VCaP (cell line): ENCODE measurements at regions not wholly inside any gene's neighbourhood (a gene's known extent, or its start where the extent isn't known, plus 50 kb on each side); places are given as distances from the start of the nearest gene placed in this dataset.
"Not testable (repeated sequence)": the region's sequence is repeated elsewhere in the genome, so short reads cannot be mapped to it uniquely, and the experiment has no call there.

Source experiments
- H3K27ac ChIP-seq: fragments of 450-650 bp; 2 replicates; pipeline ENCODE4 v1.5.1; 2017
- TF ChIP-seq, protein P1 (sequence below): fragments of 450-650 bp; conservative IDR thresholded peaks from 2 replicates; pipeline ENCODE4 v1.5.1; 2017; ENCODE audit warnings: mild to moderate bottlenecking, moderate library complexity

DNA sequence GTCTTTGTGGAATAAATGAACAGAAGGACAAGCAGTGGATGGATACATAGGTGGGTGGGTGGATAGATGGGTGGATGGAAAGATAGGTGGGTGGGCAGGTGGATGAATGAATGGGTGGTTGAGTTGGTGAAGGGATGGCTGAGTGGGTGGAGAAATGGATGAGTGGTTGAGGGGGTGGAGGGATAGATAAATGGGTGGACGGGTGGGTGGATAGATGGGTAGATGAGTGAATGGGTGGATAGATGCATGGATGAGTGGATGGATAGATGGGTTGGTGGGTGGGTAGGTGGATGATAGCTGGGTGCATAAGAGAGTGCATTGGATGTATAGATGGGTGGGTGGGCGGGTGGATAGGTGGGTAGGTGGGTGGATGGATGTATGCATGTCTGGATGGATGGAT lies 63.5 kb downstream of the UNC93B1 start:
- not testable (repeated sequence) for H3K27ac ChIP-seq

DNA sequence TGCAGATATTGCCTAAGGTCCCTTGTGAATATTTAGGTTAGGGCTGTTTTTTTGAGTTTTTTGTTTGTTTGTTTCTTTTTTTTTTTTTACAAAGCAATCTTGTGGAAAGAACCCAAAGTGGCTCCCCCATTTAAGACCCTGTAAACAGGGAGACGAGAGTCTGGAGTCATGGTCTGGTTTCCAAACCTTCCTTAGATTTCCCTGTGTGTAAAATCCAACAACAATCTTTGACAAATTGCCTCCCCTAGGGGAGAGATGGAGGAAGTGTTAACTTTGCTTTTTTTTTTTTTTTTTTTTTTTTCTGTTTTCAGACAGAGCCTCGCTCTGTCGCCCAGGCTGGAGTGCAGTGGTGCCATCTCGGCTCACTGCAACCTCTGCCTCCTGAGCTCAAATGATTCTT lies 64.9 kb downstream of the UNC93B1 start:
- not testable (repeated sequence) for H3K27ac ChIP-seq
- TF ChIP-seq, protein P1, sequence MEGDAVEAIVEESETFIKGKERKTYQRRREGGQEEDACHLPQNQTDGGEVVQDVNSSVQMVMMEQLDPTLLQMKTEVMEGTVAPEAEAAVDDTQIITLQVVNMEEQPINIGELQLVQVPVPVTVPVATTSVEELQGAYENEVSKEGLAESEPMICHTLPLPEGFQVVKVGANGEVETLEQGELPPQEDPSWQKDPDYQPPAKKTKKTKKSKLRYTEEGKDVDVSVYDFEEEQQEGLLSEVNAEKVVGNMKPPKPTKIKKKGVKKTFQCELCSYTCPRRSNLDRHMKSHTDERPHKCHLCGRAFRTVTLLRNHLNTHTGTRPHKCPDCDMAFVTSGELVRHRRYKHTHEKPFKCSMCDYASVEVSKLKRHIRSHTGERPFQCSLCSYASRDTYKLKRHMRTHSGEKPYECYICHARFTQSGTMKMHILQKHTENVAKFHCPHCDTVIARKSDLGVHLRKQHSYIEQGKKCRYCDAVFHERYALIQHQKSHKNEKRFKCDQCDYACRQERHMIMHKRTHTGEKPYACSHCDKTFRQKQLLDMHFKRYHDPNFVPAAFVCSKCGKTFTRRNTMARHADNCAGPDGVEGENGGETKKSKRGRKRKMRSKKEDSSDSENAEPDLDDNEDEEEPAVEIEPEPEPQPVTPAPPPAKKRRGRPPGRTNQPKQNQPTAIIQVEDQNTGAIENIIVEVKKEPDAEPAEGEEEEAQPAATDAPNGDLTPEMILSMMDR = peak; percentile 70

DNA sequence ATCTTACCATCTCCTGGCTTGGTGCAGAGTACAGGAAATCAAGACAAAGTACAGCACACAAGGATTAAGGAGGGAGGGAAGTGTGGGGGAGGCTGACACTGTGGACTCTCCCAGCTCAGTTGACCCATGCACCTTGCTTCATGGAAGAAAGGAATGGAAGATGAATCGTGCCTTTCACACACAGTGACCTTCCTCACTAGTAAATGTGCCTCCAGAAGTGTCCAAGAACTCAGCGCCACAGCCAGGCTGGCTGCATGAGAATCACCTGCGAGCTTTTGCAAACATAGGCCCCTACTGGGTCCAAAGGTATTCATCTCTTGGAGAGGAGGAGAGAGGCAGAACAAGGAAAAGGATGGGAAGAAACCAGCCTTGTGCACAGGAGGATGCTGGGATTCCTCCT lies 65.5 kb downstream of the UNC93B1 start:
- not testable (repeated sequence) for H3K27ac ChIP-seq

DNA sequence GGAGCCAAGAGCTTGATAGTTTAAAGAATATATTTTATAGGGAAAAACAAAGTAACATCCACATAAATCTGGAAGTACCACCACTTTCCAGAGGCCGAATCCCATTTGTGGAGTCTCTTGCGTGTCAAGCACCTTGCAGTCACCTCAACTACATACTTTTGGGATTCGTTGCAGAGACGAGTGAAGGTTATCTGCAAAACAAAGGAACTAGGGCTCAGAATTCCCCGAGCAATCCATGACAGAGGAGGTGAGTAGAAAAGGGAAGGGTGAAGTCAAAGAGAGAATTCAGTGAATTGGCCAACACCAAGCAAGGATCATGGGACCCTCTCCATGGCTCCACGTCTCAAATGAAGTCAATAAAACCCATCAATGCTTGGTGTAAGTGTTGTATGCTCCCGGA lies 80.3 kb downstream of the UNC93B1 start:
- H3K27ac ChIP-seq = not testable (repeated sequence)

DNA sequence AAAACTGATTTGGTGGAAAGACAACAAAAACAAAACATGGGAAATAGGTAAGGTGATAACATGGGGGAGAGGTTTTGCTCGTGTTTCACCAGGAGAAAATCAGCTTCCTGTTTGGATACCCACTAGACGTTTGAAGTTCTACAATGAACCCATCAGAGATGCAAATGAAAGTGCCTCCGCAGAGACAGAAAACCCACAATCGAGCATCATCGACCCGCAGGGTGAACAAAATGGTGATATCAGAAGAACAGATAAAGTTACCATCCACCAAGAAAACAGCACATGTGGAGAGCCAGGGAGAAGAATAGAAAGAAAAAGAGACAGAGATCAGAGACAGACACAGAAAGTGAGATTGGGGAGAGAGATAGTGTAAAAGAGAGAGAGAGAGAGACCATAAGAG lies 83.4 kb downstream of the UNC93B1 start:
- H3K27ac ChIP-seq = not testable (repeated sequence)

DNA sequence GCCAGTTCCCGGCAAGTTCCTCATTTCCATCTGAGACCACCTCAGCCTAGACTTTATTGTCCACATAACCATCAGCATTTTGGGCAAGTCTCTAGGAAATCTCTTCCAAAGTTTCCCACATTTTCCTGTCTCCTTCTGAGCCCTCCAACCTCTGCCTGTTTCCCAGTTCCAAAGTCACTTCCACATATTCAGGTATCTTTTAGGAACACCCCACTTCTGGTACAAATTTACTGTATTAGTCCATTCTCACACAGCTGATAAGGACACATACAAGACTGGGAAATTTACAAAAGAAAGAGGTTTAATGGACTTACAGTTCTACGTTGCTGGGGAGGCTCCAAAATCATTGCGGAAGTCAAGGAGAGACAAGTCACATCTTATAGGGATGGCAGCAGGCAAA lies 91.7 kb downstream of the UNC93B1 start:
- H3K27ac ChIP-seq = not testable (repeated sequence)

DNA sequence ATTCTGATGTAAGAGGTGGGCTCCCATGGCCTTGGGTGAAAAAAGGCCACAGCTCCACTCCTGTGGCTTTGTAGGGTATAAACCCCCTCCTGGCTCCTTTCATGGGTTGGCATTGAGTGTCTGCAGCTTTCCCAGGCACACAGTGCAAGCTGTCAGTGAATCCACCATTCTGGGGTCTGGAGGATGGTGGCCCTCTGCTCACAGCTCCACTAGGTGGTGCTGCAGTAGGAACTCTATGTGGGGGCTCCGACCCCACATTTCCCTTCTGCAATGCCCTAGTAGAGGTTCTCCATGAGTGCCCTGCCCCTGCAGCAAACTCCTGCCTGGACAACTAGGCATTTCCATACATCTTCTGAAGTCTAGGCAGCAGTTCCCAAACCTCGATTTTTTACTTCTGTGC lies 92.7 kb downstream of the UNC93B1 start:
- not testable (repeated sequence) for H3K27ac ChIP-seq

DNA sequence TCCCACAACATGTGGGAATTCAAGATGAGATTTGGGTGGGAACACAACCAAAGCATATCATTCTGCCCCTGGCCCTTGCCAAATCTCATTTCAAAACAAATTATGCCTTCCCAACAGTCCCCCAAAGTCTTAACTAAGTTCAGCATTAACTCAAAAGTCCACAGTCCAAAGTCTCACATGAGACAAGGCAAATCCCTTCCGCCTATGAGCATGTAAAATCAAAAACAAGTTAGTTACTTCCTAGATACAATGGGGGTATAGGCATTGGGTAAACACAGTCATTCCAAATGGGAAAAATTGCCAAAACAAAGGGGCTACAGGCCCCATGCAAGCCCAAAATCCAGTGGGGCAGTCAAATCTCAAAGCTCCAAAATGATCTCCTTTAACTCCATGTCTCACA lies 93.1 kb downstream of the UNC93B1 start:
- not testable (repeated sequence) for H3K27ac ChIP-seq

DNA sequence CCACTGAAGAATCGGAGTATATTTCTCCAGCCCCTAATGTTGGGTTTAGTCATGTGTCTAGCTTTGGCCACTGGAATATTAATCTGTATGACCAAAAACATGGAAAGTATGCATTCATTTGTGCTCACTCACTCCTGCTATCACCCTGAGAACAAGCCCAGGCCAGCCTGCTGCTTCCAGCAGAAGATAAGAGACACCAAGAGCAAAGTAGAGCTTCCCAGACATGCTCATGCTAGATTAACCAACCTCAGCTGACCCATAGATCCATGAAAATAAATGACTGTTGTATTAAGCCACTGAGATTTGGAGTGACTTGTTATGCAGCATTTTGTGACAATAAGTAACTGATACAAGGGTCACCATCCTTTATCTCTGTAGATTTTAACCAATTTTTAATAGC lies 96.9 kb downstream of the UNC93B1 start:
- H3K27ac ChIP-seq = not testable (repeated sequence)

DNA sequence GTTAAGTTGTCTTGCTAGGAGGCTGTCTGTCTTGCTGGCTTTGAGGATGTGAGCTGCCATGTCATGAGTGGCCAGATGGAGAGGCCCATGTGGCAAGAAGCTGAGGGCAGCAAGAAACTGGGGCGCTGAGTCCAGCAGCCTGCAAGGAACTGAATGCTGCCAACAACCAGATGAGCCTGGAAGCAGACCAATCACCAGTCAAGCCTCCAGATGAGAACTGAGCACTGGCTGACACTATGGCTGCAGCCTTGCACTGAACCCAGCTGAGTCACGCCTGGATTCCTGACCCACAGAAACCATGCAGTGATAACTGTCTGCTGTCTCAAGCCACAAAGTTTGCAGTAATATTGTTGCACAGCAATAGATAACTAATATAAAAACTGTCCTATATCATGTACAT lies 104.4 kb downstream of the UNC93B1 start:
- not testable (repeated sequence) for H3K27ac ChIP-seq

DNA sequence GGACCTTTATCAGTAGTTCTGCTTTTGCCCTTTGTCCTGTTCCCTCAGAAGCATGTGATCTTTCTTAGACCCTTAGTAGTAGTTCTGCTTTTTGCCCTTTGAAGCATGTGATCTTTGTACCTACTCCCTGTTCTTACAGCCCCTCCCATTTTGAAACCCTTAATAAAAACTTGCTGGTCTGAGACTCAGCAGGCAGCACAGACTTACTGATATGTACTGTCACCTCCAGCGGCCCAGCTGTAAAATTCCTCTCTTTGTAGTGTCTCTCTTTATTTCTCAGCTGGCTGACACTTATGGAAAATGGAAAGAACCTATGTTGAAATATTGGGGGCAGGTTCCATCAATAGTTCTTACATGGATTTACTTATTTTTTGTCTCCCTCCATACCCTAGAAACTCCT lies 110.4 kb downstream of the UNC93B1 start:
- not testable (repeated sequence) for H3K27ac ChIP-seq

DNA sequence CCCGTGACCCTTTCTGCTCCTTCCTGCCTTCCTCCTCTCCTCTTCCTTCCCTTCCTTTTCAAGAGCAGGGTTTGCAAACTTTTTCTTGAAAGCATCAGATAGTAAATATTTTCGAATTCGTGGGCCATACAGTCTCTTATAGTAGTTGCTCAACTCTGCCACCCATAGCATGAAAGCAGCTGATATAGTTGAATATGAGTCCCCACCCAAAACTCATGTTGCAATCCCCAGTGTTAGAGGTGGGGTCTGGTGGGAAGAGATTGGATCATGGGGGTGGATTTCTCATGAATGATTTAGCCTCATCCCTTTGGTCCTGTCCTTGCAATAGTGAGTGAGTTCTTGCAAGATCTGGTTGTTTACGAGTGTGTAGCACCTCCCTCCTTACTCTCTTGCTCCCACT lies 114.3 kb downstream of the UNC93B1 start:
- not testable (repeated sequence) for H3K27ac ChIP-seq

DNA sequence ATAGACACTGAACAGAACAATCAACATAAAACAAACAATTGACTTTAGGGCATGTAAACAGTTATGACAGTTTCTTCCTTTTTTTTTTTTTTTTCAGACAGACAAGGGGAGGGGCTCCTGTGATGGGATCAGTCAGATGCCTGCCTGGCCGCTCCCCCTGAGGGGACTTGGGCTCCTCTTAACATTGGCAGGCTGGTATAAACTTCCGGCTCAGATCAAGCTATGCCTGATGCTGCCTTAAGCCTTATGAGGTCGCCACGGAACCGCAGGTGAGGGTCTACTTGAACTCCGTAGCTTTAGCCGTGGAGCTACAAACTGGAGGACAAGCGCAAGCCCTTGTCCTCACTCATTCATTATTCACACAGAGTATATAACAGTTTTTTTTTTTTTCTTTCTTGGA lies 115.8 kb downstream of the UNC93B1 start:
- H3K27ac ChIP-seq = not testable (repeated sequence)

DNA sequence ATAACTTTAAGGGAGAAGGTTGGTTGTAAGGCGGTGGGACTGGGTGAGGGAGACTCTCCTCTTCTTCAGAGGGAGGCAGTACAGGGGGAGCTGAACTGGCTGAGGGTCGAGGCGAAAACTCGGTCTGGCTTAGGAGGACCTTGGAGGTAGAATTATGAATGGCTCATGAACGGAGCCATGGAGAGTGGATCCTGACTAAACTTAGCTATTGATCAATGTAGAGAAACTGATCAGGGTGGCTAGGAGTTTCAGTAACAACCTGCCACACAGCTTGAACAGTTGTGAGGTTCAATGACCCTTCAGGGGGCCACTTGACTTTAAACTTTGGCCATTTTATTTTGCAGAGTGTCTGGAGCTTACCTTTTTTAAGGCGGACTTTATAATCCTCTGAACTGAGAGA lies 117.2 kb downstream of the UNC93B1 start:
- not testable (repeated sequence) for H3K27ac ChIP-seq

DNA sequence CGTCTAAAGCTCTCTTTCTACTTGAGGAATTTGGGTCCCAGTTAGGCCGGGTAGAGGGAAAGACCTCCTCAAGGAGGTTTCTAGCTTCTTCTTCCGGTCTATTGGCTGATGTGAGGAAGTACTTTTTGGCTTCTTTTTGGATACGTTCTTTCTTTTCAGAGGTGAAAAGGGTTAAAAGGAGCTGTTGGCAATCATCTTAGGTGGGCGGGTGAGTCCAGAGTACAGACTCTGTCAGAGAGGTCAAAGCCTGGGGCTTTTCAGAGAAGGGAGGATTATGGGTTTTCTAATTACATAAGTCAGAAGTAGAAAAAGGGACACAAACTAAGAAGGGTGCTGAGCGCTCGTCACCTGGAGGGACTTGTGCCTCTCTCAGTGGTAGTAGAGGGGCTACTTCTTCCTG lies 117.7 kb downstream of the UNC93B1 start:
- H3K27ac ChIP-seq = not testable (repeated sequence)

DNA sequence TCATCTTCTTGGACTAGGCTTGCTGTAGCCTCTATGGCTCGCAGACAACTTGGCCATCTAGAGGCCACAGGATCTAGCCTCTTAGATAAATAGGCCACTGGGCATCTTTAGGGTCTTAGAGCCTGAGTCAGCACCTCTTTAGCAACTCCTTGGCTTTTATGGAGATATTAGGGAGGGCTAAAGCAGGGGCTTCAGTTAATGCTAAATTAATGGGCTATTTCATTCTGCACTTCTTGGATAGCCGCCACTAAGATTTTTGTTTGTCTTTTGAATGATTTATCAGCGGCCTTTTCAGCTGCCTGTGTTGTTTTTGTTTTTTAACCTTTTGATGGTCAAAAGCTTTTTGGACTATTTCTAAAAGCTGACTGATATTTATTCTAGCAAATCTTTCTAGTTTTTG lies 118.3 kb downstream of the UNC93B1 start:
- H3K27ac ChIP-seq = not testable (repeated sequence)

DNA sequence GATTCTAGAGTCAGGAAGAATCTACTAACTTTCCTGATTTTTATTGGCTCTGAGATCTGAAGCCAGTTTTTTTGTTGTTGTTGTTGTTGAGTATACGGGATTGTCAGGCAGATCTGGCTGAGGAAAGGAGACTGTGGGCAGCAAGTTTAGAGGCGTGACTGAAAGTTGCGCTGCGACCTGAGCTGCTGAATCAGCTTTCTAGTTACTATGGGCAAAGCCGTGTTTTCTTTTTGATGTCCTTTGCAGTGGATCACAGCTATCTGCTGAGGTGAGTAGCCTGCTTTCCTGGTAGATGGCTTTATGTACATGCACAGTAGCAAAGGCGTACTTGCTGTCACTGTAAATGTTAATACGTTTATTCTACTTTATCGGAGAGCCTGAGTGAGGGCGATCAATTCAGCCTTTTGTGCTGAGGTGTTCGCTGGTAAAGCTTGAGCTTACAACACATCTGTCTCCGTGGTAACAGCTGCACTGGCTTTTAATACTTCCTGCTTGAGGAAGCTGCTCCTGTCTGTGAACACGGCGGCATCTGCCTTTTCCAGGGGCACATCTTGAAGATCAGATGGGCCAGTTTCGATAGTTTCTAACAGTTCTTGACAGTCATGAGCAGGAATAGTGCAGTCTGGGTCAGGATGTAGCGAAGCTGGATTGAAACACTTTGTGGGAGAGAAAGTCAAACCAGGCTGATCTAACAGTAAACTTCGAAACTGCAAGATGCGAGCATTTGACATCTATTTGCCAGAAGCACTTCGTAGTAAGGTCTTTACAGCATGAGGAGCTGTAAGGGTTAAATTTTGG lies 118.9 kb downstream of the UNC93B1 start:
- H3K27ac ChIP-seq = not testable (repeated sequence)

DNA sequence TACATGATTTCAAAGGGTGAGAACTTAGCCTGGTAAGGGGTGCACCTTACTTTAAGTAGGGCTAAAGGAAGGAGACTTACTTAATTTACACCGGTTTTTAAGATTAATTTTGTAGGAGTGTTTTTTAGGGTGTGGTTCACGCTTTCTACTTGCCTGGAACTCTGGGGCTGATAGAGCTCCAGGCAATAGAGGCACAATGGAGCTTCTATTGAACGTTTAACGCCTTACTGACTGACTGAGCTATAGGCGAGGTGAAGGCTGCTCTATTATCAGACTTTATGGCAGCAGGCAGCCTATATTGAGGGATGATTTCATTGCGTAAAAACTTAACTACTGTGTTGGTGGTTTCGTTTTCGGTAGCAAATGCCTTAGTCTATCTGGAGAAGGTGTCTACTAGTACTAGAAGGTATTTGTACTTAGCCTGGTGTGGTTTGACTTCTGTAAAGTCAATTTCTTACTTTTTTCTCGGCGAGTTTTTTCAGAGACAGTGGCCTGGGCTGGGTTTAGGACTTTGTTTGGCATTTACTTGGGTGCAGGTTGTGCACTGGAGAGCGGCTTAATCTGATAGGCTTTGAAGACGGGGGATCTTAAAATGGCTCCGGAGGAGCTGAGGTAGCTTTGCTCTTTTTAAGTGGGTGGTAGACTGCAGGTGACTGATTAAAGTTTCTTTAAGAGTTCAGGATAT lies 119.7 kb downstream of the UNC93B1 start:
- not testable (repeated sequence) for H3K27ac ChIP-seq

DNA sequence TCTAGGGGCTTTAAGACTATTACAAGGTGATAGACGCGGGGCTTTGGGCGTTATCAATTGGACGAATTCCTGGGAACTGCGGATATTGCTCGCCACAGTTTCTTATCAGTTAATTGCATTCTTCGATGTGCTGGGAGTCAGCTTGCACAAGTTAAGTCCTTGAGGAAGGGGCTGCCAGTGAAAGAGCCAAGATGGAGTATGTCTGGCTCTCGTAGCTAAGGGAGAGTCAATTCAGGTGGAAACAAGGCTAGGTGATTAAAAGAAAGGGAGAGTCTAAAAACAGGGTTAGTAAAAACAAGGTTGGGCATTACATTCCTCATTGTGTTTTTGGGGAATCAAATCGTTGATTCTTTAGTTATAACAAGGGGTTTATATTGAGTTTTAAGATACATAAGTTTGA lies 121.6 kb downstream of the UNC93B1 start:
- H3K27ac ChIP-seq = not testable (repeated sequence)

DNA sequence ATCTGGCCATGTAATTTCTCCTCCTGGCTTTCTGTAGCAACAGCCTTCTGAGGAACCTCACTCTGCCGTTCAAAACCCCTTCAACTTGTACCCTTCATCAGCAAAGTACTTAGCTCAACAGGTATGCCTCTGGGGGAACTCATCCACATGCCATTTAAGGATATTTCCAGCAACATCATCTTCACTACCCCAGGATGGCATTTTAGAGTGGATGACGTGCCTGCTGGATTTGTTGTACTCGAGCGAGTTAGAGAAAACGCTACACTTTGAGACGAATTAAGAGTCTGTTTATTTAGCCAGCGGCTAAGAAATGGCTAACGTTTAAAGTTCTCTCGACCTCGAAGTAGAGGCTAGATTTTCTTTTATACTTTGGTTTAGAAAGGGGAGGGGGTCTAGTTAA lies 122.1 kb downstream of the UNC93B1 start:
- H3K27ac ChIP-seq = not testable (repeated sequence)

DNA sequence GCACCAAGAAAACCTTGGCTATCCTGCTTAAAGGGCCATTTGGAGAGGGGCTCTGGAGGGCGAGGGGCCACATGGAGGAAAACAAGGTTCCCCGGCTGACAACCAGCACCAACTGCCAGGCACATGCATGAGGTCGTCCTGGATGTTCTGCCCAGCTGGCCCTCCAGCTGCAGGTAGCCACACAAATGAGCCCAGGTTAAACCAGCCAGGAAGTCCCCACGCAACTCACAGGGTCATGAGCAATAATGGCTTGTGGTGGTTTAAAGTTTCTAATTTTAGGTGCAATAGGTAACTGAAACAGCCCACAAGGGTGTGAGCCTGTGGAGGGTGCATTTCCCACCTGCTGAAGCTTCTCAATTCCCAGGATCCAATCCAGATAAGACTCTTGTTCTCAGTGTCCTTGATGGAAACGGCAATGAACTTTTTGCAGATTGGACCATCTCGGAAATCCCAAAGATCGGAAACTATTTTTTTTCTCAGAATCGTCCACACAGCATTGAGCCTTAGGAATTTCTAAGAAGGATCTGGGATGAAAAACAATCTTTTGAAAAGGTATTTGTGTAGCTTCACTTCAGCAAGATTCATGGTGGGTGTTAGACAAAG lies 123.2 kb downstream of the UNC93B1 start:
- not testable (repeated sequence) for H3K27ac ChIP-seq

DNA sequence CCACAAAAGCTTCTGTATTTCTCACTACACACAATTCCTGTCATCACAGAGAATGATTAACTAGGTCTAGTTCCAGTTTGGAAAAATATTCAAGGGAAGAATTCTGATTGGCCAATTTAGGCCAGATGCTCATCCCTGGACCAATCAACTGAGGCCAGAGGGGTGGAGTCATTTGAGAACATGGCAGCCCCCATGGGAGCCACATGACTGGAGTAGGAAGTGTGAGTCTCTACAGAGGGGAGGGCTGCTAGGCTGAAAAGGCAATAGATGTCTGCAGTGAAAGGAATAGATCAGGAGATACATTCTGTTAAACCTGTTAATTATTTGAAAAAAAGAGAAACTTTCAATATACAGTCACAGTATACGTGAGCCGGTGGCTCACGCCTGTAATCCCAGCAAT lies 125.2 kb downstream of the UNC93B1 start:
- not testable (repeated sequence) for H3K27ac ChIP-seq
